ENCODE measurements at regions not wholly inside any gene's neighbourhood (a gene's known extent, or its start where the extent isn't known, plus 50 kb on each side); places are given as distances from the start of the nearest gene placed in this dataset.

GRCh38 chr18:30929718-30930117, 112.8 kb downstream of the DSC3 start:
- Mint-ChIP-seq H3K4me3 (ENCODE audit: unreplicated experiment) (no peak overlapping the region), H3K4me1 (ENCODE audit: low read depth, unreplicated experiment) (no peaks in the 10 kb centered on the region), H3K9me3 (ENCODE audit: unreplicated experiment) (no peaks in the 10 kb centered on the region), H3K36me3 (ENCODE audit: insufficient read depth, unreplicated experiment) (no peaks in the 10 kb centered on the region), H3K27ac (ENCODE audit: unreplicated experiment) (no peak overlapping the region), H3K27me3 (ENCODE audit: insufficient read depth, unreplicated experiment) (peaks cover 5% of the 10 kb centered on the region)
- no TSS peak for BruUV-seq (replicated peaks)
- Histone ChIP-seq H3K4me1 (no peaks in the 10 kb centered on the region), H3K4me3 (ENCODE audit: low read depth, low read length) (no peak overlapping the region), H3K27me3 (replicated peaks; ENCODE audit: control insufficient read depth, insufficient read depth, low read length) (no peaks in the 10 kb centered on the region), H3K9me3 (no peaks in the 10 kb centered on the region), H3K36me3 (ENCODE audit: control insufficient read depth, insufficient read depth, low read length) (no peaks in the 10 kb centered on the region)
- POLR2A ChIA-PET, result no interaction called here
- TF ChIP-seq, protein P1, sequence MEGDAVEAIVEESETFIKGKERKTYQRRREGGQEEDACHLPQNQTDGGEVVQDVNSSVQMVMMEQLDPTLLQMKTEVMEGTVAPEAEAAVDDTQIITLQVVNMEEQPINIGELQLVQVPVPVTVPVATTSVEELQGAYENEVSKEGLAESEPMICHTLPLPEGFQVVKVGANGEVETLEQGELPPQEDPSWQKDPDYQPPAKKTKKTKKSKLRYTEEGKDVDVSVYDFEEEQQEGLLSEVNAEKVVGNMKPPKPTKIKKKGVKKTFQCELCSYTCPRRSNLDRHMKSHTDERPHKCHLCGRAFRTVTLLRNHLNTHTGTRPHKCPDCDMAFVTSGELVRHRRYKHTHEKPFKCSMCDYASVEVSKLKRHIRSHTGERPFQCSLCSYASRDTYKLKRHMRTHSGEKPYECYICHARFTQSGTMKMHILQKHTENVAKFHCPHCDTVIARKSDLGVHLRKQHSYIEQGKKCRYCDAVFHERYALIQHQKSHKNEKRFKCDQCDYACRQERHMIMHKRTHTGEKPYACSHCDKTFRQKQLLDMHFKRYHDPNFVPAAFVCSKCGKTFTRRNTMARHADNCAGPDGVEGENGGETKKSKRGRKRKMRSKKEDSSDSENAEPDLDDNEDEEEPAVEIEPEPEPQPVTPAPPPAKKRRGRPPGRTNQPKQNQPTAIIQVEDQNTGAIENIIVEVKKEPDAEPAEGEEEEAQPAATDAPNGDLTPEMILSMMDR (IDR thresholded peaks at IDR 0.05; ENCODE audit: insufficient read depth in 1 of 2, low read depth in 1 of 2, low read length in 1 of 2, severe bottlenecking in 1 of 2, unreplicated experiment in 1 of 2), result no peak
- CTCF ChIA-PET, result no interaction called here
- intact Hi-C loops (cut with micrococcal nuclease; ENCODE audit: unreplicated experiment), result no loop called here
- no peak for DNase-seq

DNA sequence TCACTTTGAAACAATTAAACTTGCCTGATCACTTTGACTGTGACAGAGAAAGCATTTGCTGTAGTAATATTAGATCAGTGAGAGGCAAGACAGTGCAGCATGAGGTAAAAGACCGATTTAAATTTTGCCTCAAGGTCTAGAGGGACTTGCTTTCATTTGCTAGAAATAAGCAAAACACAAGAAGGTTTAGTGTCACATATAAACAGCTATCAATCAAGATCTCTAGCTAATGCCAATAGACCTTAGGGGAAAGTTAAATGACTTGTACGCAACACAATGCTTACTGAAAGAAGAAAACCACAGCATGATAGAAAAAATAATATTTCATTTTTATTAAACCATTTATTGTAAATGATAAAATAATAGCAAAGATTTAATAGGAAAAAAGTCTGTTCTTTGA, 113.5 kb downstream of the DSC3 start:
- no peak overlapping the region for H3K4me3 Mint-ChIP-seq (ENCODE audit: unreplicated experiment)
- no peak for DNase-seq
- H3K4me1 ChIP-seq, result no peaks in the 10 kb centered on the region
- H3K27ac Mint-ChIP-seq (ENCODE audit: unreplicated experiment), result no peak overlapping the region
- no peak overlapping the region for H3K4me3 ChIP-seq (ENCODE audit: low read depth, low read length)
- no peaks in the 10 kb centered on the region for H3K27me3 ChIP-seq (replicated peaks; ENCODE audit: control insufficient read depth, insufficient read depth, low read length)
- TF ChIP-seq, protein P1 (IDR thresholded peaks at IDR 0.05; ENCODE audit: insufficient read depth in 1 of 2, low read depth in 1 of 2, low read length in 1 of 2, severe bottlenecking in 1 of 2, unreplicated experiment in 1 of 2), result no peak
- peaks cover 5% of the 10 kb centered on the region for H3K27me3 Mint-ChIP-seq (ENCODE audit: insufficient read depth, unreplicated experiment)
- no peaks in the 10 kb centered on the region for H3K9me3 Mint-ChIP-seq (ENCODE audit: unreplicated experiment)
- ChIA-PET POLR2A (no interaction called here), CTCF (no interaction called here)
- H3K9me3 ChIP-seq, result no peaks in the 10 kb centered on the region
- no peaks in the 10 kb centered on the region for H3K4me1 Mint-ChIP-seq (ENCODE audit: low read depth, unreplicated experiment)
- no peaks in the 10 kb centered on the region for H3K36me3 ChIP-seq (ENCODE audit: control insufficient read depth, insufficient read depth, low read length)
- no TSS peak for BruUV-seq (replicated peaks)
- intact Hi-C loops (cut with micrococcal nuclease; ENCODE audit: unreplicated experiment), result no loop called here
- H3K36me3 Mint-ChIP-seq (ENCODE audit: insufficient read depth, unreplicated experiment), result no peaks in the 10 kb centered on the region

DNA sequence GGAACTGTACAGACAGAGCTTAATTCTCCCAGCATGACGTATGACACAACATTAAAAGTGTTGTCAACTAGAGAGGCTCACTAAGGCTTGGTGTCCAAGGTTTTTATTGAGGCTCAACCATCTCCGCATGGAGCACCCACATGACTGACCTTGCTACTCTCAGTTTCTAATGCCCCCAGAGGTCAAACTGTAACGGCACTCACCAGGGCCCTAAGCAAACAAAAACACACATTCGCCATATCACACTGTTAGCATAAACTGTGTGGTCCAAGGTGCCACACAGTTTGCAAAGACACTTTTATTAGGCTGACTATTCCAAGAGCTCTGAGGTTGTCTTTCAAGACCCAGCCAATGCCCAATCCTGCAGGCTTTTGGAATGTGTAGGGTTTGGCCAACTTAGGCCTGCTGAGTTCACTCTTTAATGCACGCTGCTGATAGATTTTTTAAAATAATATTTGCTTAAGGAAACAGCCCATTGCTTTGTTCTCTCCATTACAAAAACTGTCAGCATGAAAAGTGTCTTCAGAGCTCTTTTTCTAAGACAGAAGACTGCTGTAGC, 114.9 kb downstream of the DSC3 start:
- H3K4me3 ChIP-seq (ENCODE audit: low read depth, low read length), result no peak overlapping the region
- Mint-ChIP-seq H3K27ac (ENCODE audit: unreplicated experiment) (no peak overlapping the region), H3K9me3 (ENCODE audit: unreplicated experiment) (no peaks in the 10 kb centered on the region), H3K4me3 (ENCODE audit: unreplicated experiment) (no peak overlapping the region), H3K36me3 (ENCODE audit: insufficient read depth, unreplicated experiment) (no peaks in the 10 kb centered on the region), H3K27me3 (ENCODE audit: insufficient read depth, unreplicated experiment) (peaks cover 5% of the 10 kb centered on the region), H3K4me1 (ENCODE audit: low read depth, unreplicated experiment) (no peaks in the 10 kb centered on the region)
- no peaks in the 10 kb centered on the region for H3K27me3 ChIP-seq (replicated peaks; ENCODE audit: control insufficient read depth, insufficient read depth, low read length)
- H3K9me3 ChIP-seq, result no peaks in the 10 kb centered on the region
- no peaks in the 10 kb centered on the region for H3K4me1 ChIP-seq
- H3K36me3 ChIP-seq (ENCODE audit: control insufficient read depth, insufficient read depth, low read length), result no peaks in the 10 kb centered on the region
- TF ChIP-seq, protein P1 (IDR thresholded peaks at IDR 0.05; ENCODE audit: insufficient read depth in 1 of 2, low read depth in 1 of 2, low read length in 1 of 2, severe bottlenecking in 1 of 2, unreplicated experiment in 1 of 2), result no peak
- ChIA-PET CTCF (interaction anchor here (0.6 kb wide), 1 partner anchor 1543 kb away, joined by 4 read pairs; the partner anchor contains the start of gene GAREM1), POLR2A (no interaction called here)
- intact Hi-C loops (cut with micrococcal nuclease; ENCODE audit: unreplicated experiment), result no loop called here
- no peak for DNase-seq
- BruUV-seq (replicated peaks), result no TSS peak
